ENCODE measurements at regions not wholly inside any gene's neighbourhood (a gene's known extent, or its start where the extent isn't known, plus 50 kb on each side); places are given as distances from the start of the nearest gene placed in this dataset.

- TF ChIP-seq ZFP3 (CRISPR knock-in tag; IDR thresholded peaks at IDR 0.05) (no peak), ZC3H10 (CRISPR knock-in tag; IDR thresholded peaks at IDR 0.05) (no peak), PATZ1 (CRISPR knock-in tag; IDR thresholded peaks at IDR 0.05; ENCODE audit: borderline replicate concordance) (no peak), OSR1 (CRISPR knock-in tag; IDR thresholded peaks at IDR 0.05) (no peak), CSDC2 (CRISPR knock-in tag; IDR thresholded peaks at IDR 0.05) (no peak), ARNTL (CRISPR knock-in tag; IDR thresholded peaks at IDR 0.05; ENCODE audit: borderline replicate concordance, low read depth) (no peak), PPARA (CRISPR knock-in tag; IDR thresholded peaks at IDR 0.05; ENCODE audit: borderline replicate concordance) (no peak), TOX (CRISPR knock-in tag; IDR thresholded peaks at IDR 0.05; ENCODE audit: borderline replicate concordance) (no peak), ZNF565 (CRISPR knock-in tag; conservative IDR thresholded peaks at IDR 0.05; ENCODE audit: low read depth) (no peak), GLIS3 (CRISPR knock-in tag; IDR thresholded peaks at IDR 0.05) (no peak), CSRNP3 (CRISPR knock-in tag; IDR thresholded peaks at IDR 0.05) (no peak), TCF4 (CRISPR knock-in tag; IDR thresholded peaks at IDR 0.05; ENCODE audit: borderline replicate concordance) (no peak), CREB5 (CRISPR knock-in tag; IDR thresholded peaks at IDR 0.05; ENCODE audit: low read depth) (no peak), ESRRG (CRISPR knock-in tag; IDR thresholded peaks at IDR 0.05) (no peak)
These were observed 132.9 kb downstream of the PALM2AKAP2 start for GRCh38 chr9:109912726-109913460.
